Breast epithelium (tissue), 4 donors: ENCODE measurements at regions not wholly inside any gene's neighbourhood (a gene's known extent, or its start where the extent isn't known, plus 50 kb on each side); places are given as distances from the start of the nearest gene placed in this dataset.

ENCODE experiments used
- DNase-seq, 2 donors: peaks; one replicate each; pipeline ENCODE4 v3.0.0-alpha.2; 2019; ENCODE audit warnings: low spot score in 2 of 2
- H3K27ac ChIP-seq, 2 donors: fragments of 200-600 bp; sonication (generic) in 1 of 2; one replicate each; pipeline ENCODE4 v1.5.1; 2016 to 2019; ENCODE audit warnings: mild to moderate bottlenecking in 1 of 2
- H3K27me3 ChIP-seq, 2 donors: fragments of 200-600 bp; sonication (generic) in 1 of 2; one replicate each; pipeline versions ENCODE4 v1.5.1 to v1.6.0; 2017 to 2019; ENCODE audit warnings: control low read depth in 1 of 2, mild to moderate bottlenecking in 1 of 2
- H3K36me3 ChIP-seq: fragments of 200-600 bp; one replicate; pipeline ENCODE4 v1.5.1; 2019
- H3K4me1 ChIP-seq, 2 donors: fragments of 200-600 bp; sonication (generic); one replicate each; pipeline ENCODE4 v1.5.1; 2016 to 2019; ENCODE audit warnings: control low read depth in 1 of 2
- H3K4me3 ChIP-seq, 3 donors: fragments of 200-600 bp; sonication (generic); 1 replicate in 2 of 3; 2 replicates in 1 of 3; pipeline ENCODE4 v1.5.1; 2016 to 2019; ENCODE audit warnings: mild to moderate bottlenecking in 3 of 3, moderate library complexity in 2 of 3
- H3K9me3 ChIP-seq, 2 donors: fragments of 200-600 bp; sonication (generic) in 1 of 2; one replicate each; pipeline ENCODE4 v1.5.1; 2016 to 2019; ENCODE audit warnings: control low read depth in 1 of 2
- POLR2A ChIP-seq: fragments of 450-650 bp; IDR thresholded peaks from one replicate; pipeline ENCODE4 v1.6.1; 2016; ENCODE audit warnings: antibody characterized with exemption, mild to moderate bottlenecking, moderate library complexity
- POLR2AphosphoS5 ChIP-seq, 3 donors: sonication (generic); formaldehyde crosslinking; IDR thresholded peaks; one replicate each; pipeline ENCODE4 v1.6.1; 2017; ENCODE audit warnings: antibody characterized with exemption in 3 of 3
- intact Hi-C: fragments of 100-400 bp; cut with DNase I; formaldehyde crosslinking; loops from one replicate; pipeline ENCODE4 v1.15.1; 2023; ENCODE audit warnings: low total_unique reads
- TF ChIP-seq, protein P1 (sequence below), 3 donors: fragments of 450-650 bp; IDR thresholded peaks; one replicate each; pipeline ENCODE4 v1.5.1; 2016 to 2017; ENCODE audit warnings: antibody characterized with exemption in 3 of 3, mild to moderate bottlenecking in 3 of 3, moderate library complexity in 3 of 3

GRCh38 chr10:85204814-85205213 lies 876.4 kb downstream of the CCSER2 start:
- H3K36me3 ChIP-seq: no peaks in the 10 kb centered on the region
- H3K9me3 ChIP-seq: no peaks in the 10 kb centered on the region
- no peaks in the 10 kb centered on the region for H3K4me1 ChIP-seq
- no peak overlapping the region for H3K4me3 ChIP-seq
- no peak for DNase-seq
- H3K27ac ChIP-seq: no peak overlapping the region
- TF ChIP-seq POLR2A (no peak), POLR2AphosphoS5 (IDR thresholded peaks at IDR 0.05) (no peak)
- TF ChIP-seq, protein P1, sequence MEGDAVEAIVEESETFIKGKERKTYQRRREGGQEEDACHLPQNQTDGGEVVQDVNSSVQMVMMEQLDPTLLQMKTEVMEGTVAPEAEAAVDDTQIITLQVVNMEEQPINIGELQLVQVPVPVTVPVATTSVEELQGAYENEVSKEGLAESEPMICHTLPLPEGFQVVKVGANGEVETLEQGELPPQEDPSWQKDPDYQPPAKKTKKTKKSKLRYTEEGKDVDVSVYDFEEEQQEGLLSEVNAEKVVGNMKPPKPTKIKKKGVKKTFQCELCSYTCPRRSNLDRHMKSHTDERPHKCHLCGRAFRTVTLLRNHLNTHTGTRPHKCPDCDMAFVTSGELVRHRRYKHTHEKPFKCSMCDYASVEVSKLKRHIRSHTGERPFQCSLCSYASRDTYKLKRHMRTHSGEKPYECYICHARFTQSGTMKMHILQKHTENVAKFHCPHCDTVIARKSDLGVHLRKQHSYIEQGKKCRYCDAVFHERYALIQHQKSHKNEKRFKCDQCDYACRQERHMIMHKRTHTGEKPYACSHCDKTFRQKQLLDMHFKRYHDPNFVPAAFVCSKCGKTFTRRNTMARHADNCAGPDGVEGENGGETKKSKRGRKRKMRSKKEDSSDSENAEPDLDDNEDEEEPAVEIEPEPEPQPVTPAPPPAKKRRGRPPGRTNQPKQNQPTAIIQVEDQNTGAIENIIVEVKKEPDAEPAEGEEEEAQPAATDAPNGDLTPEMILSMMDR (IDR thresholded peaks at IDR 0.05): no peak
- no peaks in the 10 kb centered on the region for H3K27me3 ChIP-seq
- intact Hi-C loops: no loop called here

- no peak overlapping the region for H3K4me3 ChIP-seq
- H3K9me3 ChIP-seq: no peaks in the 10 kb centered on the region
- intact Hi-C loops: no loop called here
- TF ChIP-seq, protein P1 (IDR thresholded peaks at IDR 0.05): no peak
- TF ChIP-seq POLR2AphosphoS5 (IDR thresholded peaks at IDR 0.05) (no peak), POLR2A (no peak)
- no peaks in the 10 kb centered on the region for H3K36me3 ChIP-seq
- H3K4me1 ChIP-seq: no peaks in the 10 kb centered on the region
- H3K27me3 ChIP-seq: no peaks in the 10 kb centered on the region
- no peak overlapping the region for H3K27ac ChIP-seq
- DNase-seq: no peak
Measured at GRCh38 chr10:85212526-85212925, 884.1 kb downstream of the CCSER2 start.

DNA sequence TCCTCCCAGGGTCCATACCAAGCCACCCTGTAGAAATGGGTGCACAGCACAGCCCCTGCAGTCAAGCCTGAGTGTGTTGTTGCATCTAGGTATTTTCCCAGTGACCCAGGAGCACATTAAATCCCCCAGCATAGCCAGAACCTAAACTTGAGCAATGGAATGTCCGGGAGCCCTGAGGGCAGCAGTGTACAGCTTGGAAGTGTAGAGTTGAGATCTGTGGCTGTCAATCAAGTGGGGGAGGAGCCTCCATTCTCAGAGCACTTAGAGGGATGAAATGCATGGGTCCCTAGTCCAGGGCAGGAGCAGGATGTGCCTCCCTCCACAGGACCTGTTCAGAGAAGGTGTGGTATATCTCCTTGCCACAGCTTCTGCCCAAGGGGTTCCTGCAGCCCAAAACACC lies 885.1 kb downstream of the CCSER2 start:
- TF ChIP-seq POLR2A: no peak
- TF ChIP-seq, protein P1 (IDR thresholded peaks at IDR 0.05): no peak
- H3K27ac ChIP-seq: no peak overlapping the region
- H3K4me3 ChIP-seq: no peak overlapping the region
- no peaks in the 10 kb centered on the region for H3K36me3 ChIP-seq
- H3K27me3 ChIP-seq: no peaks in the 10 kb centered on the region
- H3K4me1 ChIP-seq: no peaks in the 10 kb centered on the region
- H3K9me3 ChIP-seq: no peaks in the 10 kb centered on the region
- intact Hi-C loops: no loop called here
- DNase-seq: no peak

GRCh38 chr10:85222300-85222699 lies 893.9 kb downstream of the CCSER2 start:
- intact Hi-C loops: no loop called here

GRCh38 chr10:85224366-85224940 lies 896.1 kb downstream of the CCSER2 start:
- intact Hi-C loops: no loop called here
- H3K9me3 ChIP-seq: no peaks in the 10 kb centered on the region
- DNase-seq: no peak
- no peak for TF ChIP-seq POLR2AphosphoS5 (IDR thresholded peaks at IDR 0.05)
- no peak for TF ChIP-seq POLR2A
- TF ChIP-seq, protein P1 (IDR thresholded peaks at IDR 0.05): no peak
- H3K4me3 ChIP-seq: no peak overlapping the region
- H3K27me3 ChIP-seq: no peaks in the 10 kb centered on the region
- H3K27ac ChIP-seq: no peak overlapping the region
- no peaks in the 10 kb centered on the region for H3K4me1 ChIP-seq
- no peaks in the 10 kb centered on the region for H3K36me3 ChIP-seq

More at GRCh38 chr10:85222300-85222699, 893.9 kb downstream of the CCSER2 start:
- no peaks in the 10 kb centered on the region for H3K9me3 ChIP-seq
- H3K4me3 ChIP-seq: no peak overlapping the region
- no peaks in the 10 kb centered on the region for H3K27me3 ChIP-seq
- no peak for DNase-seq
- TF ChIP-seq, protein P1 (IDR thresholded peaks at IDR 0.05): no peak
- no peak for TF ChIP-seq POLR2A
- no peak for TF ChIP-seq POLR2AphosphoS5 (IDR thresholded peaks at IDR 0.05)
- H3K4me1 ChIP-seq: no peaks in the 10 kb centered on the region
- no peak overlapping the region for H3K27ac ChIP-seq
- no peaks in the 10 kb centered on the region for H3K36me3 ChIP-seq
